SK-N-SH (cell line): ENCODE measurements at regions not wholly inside any gene's neighbourhood (a gene's known extent, or its start where the extent isn't known, plus 50 kb on each side); places are given as distances from the start of the nearest gene placed in this dataset.

Source experiments
- CTCF ChIA-PET: fragments of 300-600, 350-600 bp; formaldehyde crosslinking; extraction: SDS; loops from one replicate; lab custom pipeline; 2021; lab: Yijun Ruan, JAX
- POLR2A ChIA-PET: fragments of 350-600 bp; sonication (Branson Sonifier 250); formaldehyde crosslinking; extraction: SDS; loops from one replicate; lab custom pipeline; 2020; ENCODE audit warnings: antibody characterized with exemption, inconsistent platforms; lab: Yijun Ruan, JAX
- DNase-seq: peaks from one replicate; pipeline ENCODE4 v3.0.0; 2012
- H2AFZ ChIP-seq: fragments of 200-600 bp; sonication (generic); 2 replicates; pipeline ENCODE4 v1.8.1; 2016; ENCODE audit warnings: antibody characterized with exemption, mild to moderate bottlenecking, low read depth
- H3F3A ChIP-seq: fragments of 200-600 bp; sonication (generic); replicated peaks from 2 replicates; pipeline ENCODE3; 2016; ENCODE audit warnings: antibody characterized with exemption, mild to moderate bottlenecking; ENCODE audit not compliant: insufficient read depth
- H3K27ac ChIP-seq, 2 experiments: fragments of 200-500 bp in 1 of 2; fragments of 200-600 bp in 1 of 2; sonication (Bioruptor generic) in 1 of 2; sonication (generic), shearing (Covaris generic) in 1 of 2; 2 replicates each; pipeline versions ENCODE4 v1.5.1 to v1.6.1; 2014 to 2016; ENCODE audit warnings: low read depth in 2 of 2, inconsistent platforms in 1 of 2, low read length in 1 of 2, mild to moderate bottlenecking in 1 of 2, mixed read lengths in 1 of 2
- H3K27me3 ChIP-seq: fragments of 200-600 bp; sonication (generic), shearing (Covaris generic); 2 replicates; pipeline ENCODE4 v1.6.1; 2016; ENCODE audit warnings: mixed run types; ENCODE audit not compliant: insufficient read depth
- H3K36me3 ChIP-seq, 2 experiments: fragments of 200-500 bp in 1 of 2; fragments of 200-600 bp in 1 of 2; sonication (Bioruptor generic) in 1 of 2; sonication (generic) in 1 of 2; replicated peaks in 1 of 2; 2 replicates each; pipeline versions ENCODE3 to v1.5.1; 2014 to 2016; ENCODE audit warnings: low read length in 1 of 2, mild to moderate bottlenecking in 1 of 2; ENCODE audit not compliant: insufficient read depth in 2 of 2, control insufficient read depth in 1 of 2
- H3K4me1 ChIP-seq, 2 experiments: fragments of 200-500 bp in 1 of 2; fragments of 200-600 bp in 1 of 2; sonication (Bioruptor generic) in 1 of 2; sonication (generic), shearing (Covaris generic) in 1 of 2; 2 replicates each; pipeline versions ENCODE4 v1.5.1 to v1.6.1; 2014 to 2016; ENCODE audit warnings: low read depth in 1 of 2, low read length in 1 of 2, mixed run types in 1 of 2; ENCODE audit not compliant: insufficient read depth in 2 of 2, control insufficient read depth in 1 of 2
- H3K4me2 ChIP-seq: fragments of 200-600 bp; sonication (generic), shearing (Covaris generic); 2 replicates; pipeline ENCODE4 v1.6.1; 2017; ENCODE audit warnings: mixed run types
- H3K4me3 ChIP-seq, 2 experiments: fragments of 200-500 bp in 1 of 2; fragments of 200-600 bp in 1 of 2; sonication (Bioruptor generic) in 1 of 2; sonication (generic), shearing (Covaris generic) in 1 of 2; 2 replicates each; pipeline versions ENCODE4 v1.5.1 to v1.8.1; 2014 to 2016; ENCODE audit warnings: low read depth in 2 of 2, inconsistent platforms in 1 of 2, low read length in 1 of 2, mild to moderate bottlenecking in 1 of 2, mixed read lengths in 1 of 2, moderate library complexity in 1 of 2
- H3K79me2 ChIP-seq: fragments of 200-600 bp; sonication (generic); 2 replicates; pipeline ENCODE4 v1.8.1; 2017; ENCODE audit warnings: mild to moderate bottlenecking; ENCODE audit not compliant: insufficient read depth
- H3K9ac ChIP-seq: fragments of 200-600 bp; sonication (generic); 2 replicates; pipeline ENCODE4 v1.6.1; 2017; ENCODE audit warnings: mixed run types
- H3K9me2 ChIP-seq: fragments of 200-600 bp; sonication (generic); 2 replicates; pipeline ENCODE4 v1.6.1; 2017; ENCODE audit warnings: mixed run types
- H3K9me3 ChIP-seq: fragments of 200-600 bp; sonication (generic); 2 replicates; pipeline ENCODE4 v1.6.1; 2017; ENCODE audit warnings: mixed run types, mild to moderate bottlenecking, moderate library complexity
- H4K20me1 ChIP-seq: fragments of 200-600 bp; sonication (generic); 2 replicates; pipeline ENCODE4 v1.6.1; 2017; ENCODE audit warnings: mild to moderate bottlenecking, mixed run types; ENCODE audit not compliant: insufficient read depth
- CTCF ChIP-seq: fragments of 200-600 bp; sonication (generic); IDR thresholded peaks from 2 replicates; pipeline ENCODE4 v1.6.1; 2017; ENCODE audit warnings: antibody characterized with exemption, mild to moderate bottlenecking, moderate library complexity
- ELF1 ChIP-seq: IDR thresholded peaks from 2 replicates; pipeline ENCODE4 v1.4.0; 2012
- FOXJ3 ChIP-seq: sonication (generic); formaldehyde crosslinking; IDR thresholded peaks from 2 replicates; pipeline ENCODE4 v1.5.1; 2020; ENCODE audit warnings: mild to moderate bottlenecking, missing genetic modification reagents
- GATA2 ChIP-seq: sonication (generic); formaldehyde crosslinking; IDR thresholded peaks from 2 replicates; pipeline ENCODE4 v1.5.0; 2020; ENCODE audit warnings: mild to moderate bottlenecking, missing genetic modification reagents
- IRF3 ChIP-seq: fragments of 150-350 bp; IDR thresholded peaks from 2 replicates; pipeline ENCODE4 v1.6.1; 2016; ENCODE audit warnings: mild to moderate bottlenecking, low read depth, low read length
- PBX3 ChIP-seq: IDR thresholded peaks from 2 replicates; pipeline ENCODE4; 2012
- POLR2AphosphoS5 ChIP-seq: IDR thresholded peaks from 2 replicates; pipeline ENCODE4 v1.6.1; 2012; ENCODE audit warnings: low read depth, low read length
- RAD21 ChIP-seq: IDR thresholded peaks from 2 replicates; pipeline ENCODE4 v1.6.1; 2012; ENCODE audit warnings: mild to moderate bottlenecking, low read length
- RCOR1 ChIP-seq: fragments of 150-350 bp; IDR thresholded peaks from 2 replicates; pipeline ENCODE4 v1.6.1; 2017; ENCODE audit warnings: antibody characterized with exemption, low read length
- RXRA ChIP-seq: IDR thresholded peaks from 2 replicates; pipeline ENCODE4 v1.4.0; 2012; ENCODE audit warnings: low read depth, mild to moderate bottlenecking, borderline replicate concordance
- TAF1 ChIP-seq: IDR thresholded peaks from 2 replicates; pipeline ENCODE4 v1.6.1; 2012; ENCODE audit warnings: low read depth, mild to moderate bottlenecking, low read length, moderate library complexity, borderline replicate concordance
- TEAD4 ChIP-seq: IDR thresholded peaks from 2 replicates; pipeline ENCODE4 v1.4.0; 2012; ENCODE audit warnings: mild to moderate bottlenecking, borderline replicate concordance; ENCODE audit not compliant: insufficient read depth
- USF1 ChIP-seq: IDR thresholded peaks from 2 replicates; pipeline ENCODE4 v1.4.0; 2012; ENCODE audit warnings: low read depth, borderline replicate concordance
- YY1 ChIP-seq: IDR thresholded peaks from 2 replicates; pipeline ENCODE4 v1.4.0; 2012; ENCODE audit warnings: low read depth, mild to moderate bottlenecking
- ZBTB33 ChIP-seq: IDR thresholded peaks from 2 replicates; pipeline ENCODE4 v1.4.0; 2012; ENCODE audit warnings: low read depth, borderline replicate concordance
- WGBS: methylation state at CpG from one replicate; pipeline ENCODE4 v1.1.6; 2017; ENCODE audit warnings: low lambda C conversion rate; 5-methylcytosine and 5-hydroxymethylcytosine counted together

GRCh38 chr6:130559166-130559565 lies 193.3 kb downstream of the TMEM200A start:
- Histone ChIP-seq H3K27me3 (no peaks in the 10 kb centered on the region), H3K9ac (no peak overlapping the region), H3F3A (peaks cover 8% of the 10 kb centered on the region), H4K20me1 (no peaks in the 10 kb centered on the region), H3K79me2 (no peaks in the 10 kb centered on the region), H3K36me3 (no peaks in the 10 kb centered on the region), H2AFZ (no peak overlapping the region; the same call in 1 of the 2 replicates), H3K27ac (no peak overlapping the region), H3K4me2 (no peak overlapping the region), H3K4me3 (no peak overlapping the region), H3K9me2 (no peaks in the 10 kb centered on the region), H3K4me1 (peaks cover 0 to 25% of the 10 kb centered on the region in 2 experiments; a peak in 2 of 4 replicates), H3K9me3 (no peaks in the 10 kb centered on the region)
- CTCF ChIA-PET, result no interaction called here
- no peak for DNase-seq
- POLR2A ChIA-PET, result no interaction called here
- 21% methylated on average over 1 of the region's 1 CpG for WGBS
- TF ChIP-seq POLR2AphosphoS5, result no peak
- no peak for TF ChIP-seq TEAD4
- TF ChIP-seq ZBTB33, result no peak
- TF ChIP-seq ELF1, result no peak
- TF ChIP-seq TAF1, result no peak
- TF ChIP-seq YY1, result no peak
- no peak for TF ChIP-seq USF1
- TF ChIP-seq PBX3, result no peak
- TF ChIP-seq FOXJ3 (CRISPR knock-in tag), result no peak
- TF ChIP-seq RAD21, result no peak
- no peak for TF ChIP-seq RXRA
- no peak for TF ChIP-seq CTCF
- no peak for TF ChIP-seq IRF3
- no peak for TF ChIP-seq RCOR1
- no peak for TF ChIP-seq GATA2 (CRISPR knock-in tag)
